Esophagus muscularis mucosa (tissue), 3 donors: ENCODE measurements at regions not wholly inside any gene's neighbourhood (a gene's known extent, or its start where the extent isn't known, plus 50 kb on each side); places are given as distances from the start of the nearest gene placed in this dataset.

ENCODE experiments used
- CTCF ChIP-seq, 3 experiments: fragments of 200-600 bp in 2 of 3; fragments of 450-650 bp in 1 of 3; sonication (generic) in 2 of 3; IDR thresholded peaks; one replicate each; pipeline ENCODE4 v1.5.1; 2017 to 2019; ENCODE audit warnings: antibody characterized with exemption in 3 of 3, mild to moderate bottlenecking in 2 of 3, moderate library complexity in 1 of 3
- POLR2A ChIP-seq: fragments of 450-650 bp; IDR thresholded peaks from one replicate; pipeline ENCODE4 v1.6.1; 2017; ENCODE audit warnings: antibody characterized with exemption, moderate library complexity, mild to moderate bottlenecking, low read depth

GRCh38 chr5:143642791-143643190, 169.2 kb upstream of the HMHB1 start:
- TF ChIP-seq CTCF (IDR thresholded peaks at IDR 0.05) (no peak), POLR2A (no peak)
